ENCODE measurements at regions not wholly inside any gene's neighbourhood (a gene's known extent, or its start where the extent isn't known, plus 50 kb on each side); places are given as distances from the start of the nearest gene placed in this dataset.
"Not testable (repeated sequence)": the region's sequence is repeated elsewhere in the genome, so short reads cannot be mapped to it uniquely, and the experiment has no call there.

DNA sequence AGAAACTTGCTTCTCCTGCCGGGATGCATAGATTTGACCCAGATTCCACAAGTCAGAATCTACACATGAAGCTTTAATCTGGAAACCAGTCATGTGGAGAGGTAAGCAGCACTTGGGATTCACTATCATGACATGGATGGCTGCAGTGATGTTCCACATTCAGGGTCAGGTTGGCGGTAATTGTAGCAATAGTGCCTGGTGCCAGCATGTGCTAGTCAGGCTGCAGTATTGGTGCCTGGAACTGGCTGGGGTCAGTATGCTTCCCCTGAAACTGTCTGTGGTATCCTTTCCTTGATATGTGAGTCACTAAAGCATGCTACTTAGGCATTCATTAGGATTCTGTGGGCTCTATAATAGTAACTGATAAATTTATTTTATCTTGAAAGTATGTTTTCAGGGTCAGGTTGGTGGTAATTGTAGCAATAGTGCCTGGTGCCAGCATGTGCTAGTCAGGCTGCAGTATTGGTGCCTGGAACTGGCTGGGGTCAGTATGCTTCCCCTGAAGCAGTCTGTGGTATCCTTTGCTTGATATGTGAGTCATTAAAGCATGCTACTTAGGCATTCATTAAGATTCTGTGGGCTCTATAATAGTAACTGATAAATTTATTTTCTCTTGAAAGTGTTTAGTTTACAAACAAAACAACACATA, 1439.2 kb downstream of the ZPLD1 start:
- Histone ChIP-seq H3K4me1 (ENCODE audit: control insufficient read depth in 1 of 2, low read depth in 2 of 2) (no peaks in the 10 kb centered on the region), H3K27ac (no peak overlapping the region), H3K36me3 (no peaks in the 10 kb centered on the region), H3K27me3 (replicated peaks; ENCODE audit: insufficient read depth) (no peaks in the 10 kb centered on the region), H3K4me3 (no peak overlapping the region), H3K9me3 (no peaks in the 10 kb centered on the region)
- no peak for ATAC-seq (ENCODE audit: insufficient number of reproducible peaks, low FRiP score, low read depth)
- DNase-seq (ENCODE audit: low spot score) = no peak
- TF ChIP-seq, protein P1, sequence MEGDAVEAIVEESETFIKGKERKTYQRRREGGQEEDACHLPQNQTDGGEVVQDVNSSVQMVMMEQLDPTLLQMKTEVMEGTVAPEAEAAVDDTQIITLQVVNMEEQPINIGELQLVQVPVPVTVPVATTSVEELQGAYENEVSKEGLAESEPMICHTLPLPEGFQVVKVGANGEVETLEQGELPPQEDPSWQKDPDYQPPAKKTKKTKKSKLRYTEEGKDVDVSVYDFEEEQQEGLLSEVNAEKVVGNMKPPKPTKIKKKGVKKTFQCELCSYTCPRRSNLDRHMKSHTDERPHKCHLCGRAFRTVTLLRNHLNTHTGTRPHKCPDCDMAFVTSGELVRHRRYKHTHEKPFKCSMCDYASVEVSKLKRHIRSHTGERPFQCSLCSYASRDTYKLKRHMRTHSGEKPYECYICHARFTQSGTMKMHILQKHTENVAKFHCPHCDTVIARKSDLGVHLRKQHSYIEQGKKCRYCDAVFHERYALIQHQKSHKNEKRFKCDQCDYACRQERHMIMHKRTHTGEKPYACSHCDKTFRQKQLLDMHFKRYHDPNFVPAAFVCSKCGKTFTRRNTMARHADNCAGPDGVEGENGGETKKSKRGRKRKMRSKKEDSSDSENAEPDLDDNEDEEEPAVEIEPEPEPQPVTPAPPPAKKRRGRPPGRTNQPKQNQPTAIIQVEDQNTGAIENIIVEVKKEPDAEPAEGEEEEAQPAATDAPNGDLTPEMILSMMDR (IDR thresholded peaks at IDR 0.05) = no peak

DNA sequence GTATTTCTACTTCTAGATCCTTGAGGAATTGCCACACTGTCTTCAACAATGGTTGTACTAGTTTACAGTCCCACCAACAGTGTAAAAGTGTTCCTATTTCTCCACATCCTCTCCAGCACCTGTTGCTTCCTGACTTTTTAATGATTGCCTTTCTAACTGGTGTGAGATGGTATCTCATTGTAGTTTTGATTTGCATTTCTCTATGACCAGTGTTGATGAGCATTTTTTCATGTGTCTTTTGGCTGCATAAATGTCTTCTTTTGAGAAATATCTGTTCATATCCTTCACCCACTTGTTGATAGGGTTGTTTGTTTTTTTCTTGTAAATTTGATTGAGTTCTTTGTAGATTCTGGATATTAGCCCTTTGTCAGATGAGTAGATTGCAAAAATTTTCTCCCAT, 1447.0 kb downstream of the ZPLD1 start:
- not testable (repeated sequence) for H3K4me1 ChIP-seq (ENCODE audit: control insufficient read depth in 1 of 2, low read depth in 2 of 2); H3K36me3 ChIP-seq

DNA sequence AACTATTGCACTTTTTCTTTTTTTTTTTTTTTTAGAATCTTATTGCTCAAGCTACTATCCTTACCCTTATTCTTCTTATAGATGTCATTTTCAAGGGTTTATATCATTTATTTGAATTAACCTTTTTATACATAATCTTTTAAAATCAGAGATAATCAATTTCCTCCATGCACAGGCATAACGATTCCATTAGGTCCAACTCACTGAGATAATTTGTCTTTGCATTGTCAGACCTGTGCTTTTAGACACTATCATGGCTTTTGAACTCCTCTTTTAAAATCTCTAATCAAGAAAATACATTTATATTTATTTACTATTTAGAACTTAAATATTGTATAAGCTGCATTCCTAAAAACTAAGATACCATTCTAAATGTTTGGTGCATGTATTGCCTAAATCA, 1454.9 kb downstream of the ZPLD1 start:
- Histone ChIP-seq H3K4me3 (no peak overlapping the region), H3K36me3 (no peaks in the 10 kb centered on the region), H3K4me1 (ENCODE audit: control insufficient read depth in 1 of 2, low read depth in 2 of 2) (no peaks in the 10 kb centered on the region), H3K9me3 (no peaks in the 10 kb centered on the region), H3K27me3 (replicated peaks; ENCODE audit: insufficient read depth) (no peaks in the 10 kb centered on the region), H3K27ac (no peak overlapping the region)
- ATAC-seq (ENCODE audit: insufficient number of reproducible peaks, low FRiP score, low read depth) (no peak), DNase-seq (ENCODE audit: low spot score) (no peak)
- TF ChIP-seq, protein P1 (IDR thresholded peaks at IDR 0.05) = no peak

More for the DNA sequence above, 1447.0 kb downstream of the ZPLD1 start:
- H3K4me3 ChIP-seq; DNase-seq (ENCODE audit: low spot score); ATAC-seq (ENCODE audit: insufficient number of reproducible peaks, low FRiP score, low read depth); H3K27ac ChIP-seq; H3K9me3 ChIP-seq; H3K27me3 ChIP-seq (replicated peaks; ENCODE audit: insufficient read depth): not testable (repeated sequence)

DNA sequence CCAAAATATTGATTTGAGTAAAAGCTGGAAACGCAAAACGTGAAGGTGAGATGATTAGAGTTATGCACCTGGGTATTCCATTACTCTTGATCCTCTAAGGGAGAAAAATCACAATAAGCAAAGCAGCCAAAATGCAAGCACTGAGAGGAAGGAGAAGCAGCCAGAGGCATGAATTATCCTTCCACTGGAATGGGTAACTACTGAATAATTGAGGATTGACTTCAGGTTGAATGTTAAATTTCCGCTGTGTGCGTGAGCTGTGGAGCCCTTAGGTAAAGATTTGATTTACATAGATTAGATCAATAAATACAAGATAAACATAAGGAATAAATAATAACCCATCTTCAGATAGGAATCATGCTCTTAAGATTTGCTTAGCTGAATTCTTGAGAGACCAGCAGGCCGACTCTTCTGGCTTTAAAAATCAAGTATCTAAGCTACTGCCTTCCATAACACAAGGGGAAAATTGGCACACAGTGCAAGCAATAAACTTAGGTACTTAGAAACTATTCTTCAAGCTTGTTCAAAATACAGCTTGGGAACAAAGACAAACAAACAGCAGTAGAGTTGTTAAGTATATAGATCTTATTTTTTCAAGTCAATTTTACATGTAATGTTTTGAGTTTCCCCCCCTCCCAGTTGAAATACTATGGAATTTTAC, 1459.5 kb downstream of the ZPLD1 start:
- TF ChIP-seq, protein P1 (IDR thresholded peaks at IDR 0.05) = no peak
- Histone ChIP-seq H3K27ac (no peak overlapping the region), H3K36me3 (no peaks in the 10 kb centered on the region), H3K4me3 (no peak overlapping the region), H3K4me1 (ENCODE audit: control insufficient read depth in 1 of 2, low read depth in 2 of 2) (no peaks in the 10 kb centered on the region), H3K9me3 (no peaks in the 10 kb centered on the region), H3K27me3 (replicated peaks; ENCODE audit: insufficient read depth) (no peaks in the 10 kb centered on the region)
- DNase-seq (ENCODE audit: low spot score) = no peak
- no peak for ATAC-seq (ENCODE audit: insufficient number of reproducible peaks, low FRiP score, low read depth)

DNA sequence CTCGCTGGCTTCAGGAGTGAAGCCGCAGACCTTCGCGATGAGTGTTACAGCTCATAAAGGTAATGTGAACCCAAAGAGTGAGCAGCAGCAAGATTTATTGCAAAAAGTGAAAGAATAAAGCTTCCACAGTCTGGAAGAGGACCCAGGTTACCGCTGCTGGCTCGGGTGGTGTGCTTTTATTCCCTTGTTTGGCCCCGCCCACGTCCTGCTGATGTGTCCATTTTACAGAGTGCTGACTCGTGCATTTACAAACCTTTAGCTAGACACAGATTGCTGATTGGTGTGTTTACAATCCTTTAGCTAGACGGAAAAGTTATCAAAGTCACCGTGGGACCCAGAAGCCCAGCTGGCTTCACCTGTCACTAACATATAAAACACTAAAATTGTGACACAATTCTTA, 1464.5 kb downstream of the ZPLD1 start:
- H3K27ac ChIP-seq = no peak overlapping the region
- no peaks in the 10 kb centered on the region for H3K9me3 ChIP-seq
- no peak overlapping the region for H3K4me3 ChIP-seq
- DNase-seq (ENCODE audit: low spot score) = no peak
- no peak for ATAC-seq (ENCODE audit: insufficient number of reproducible peaks, low FRiP score, low read depth)
- TF ChIP-seq, protein P1 (IDR thresholded peaks at IDR 0.05) = no peak
- no peaks in the 10 kb centered on the region for H3K27me3 ChIP-seq (replicated peaks; ENCODE audit: insufficient read depth)
- H3K4me1 ChIP-seq (ENCODE audit: control insufficient read depth in 1 of 2, low read depth in 2 of 2) = no peaks in the 10 kb centered on the region
- no peaks in the 10 kb centered on the region for H3K36me3 ChIP-seq

Data from thoracic aorta (tissue), 2 donors.